ENCODE measurements at regions not wholly inside any gene's neighbourhood (a gene's known extent, or its start where the extent isn't known, plus 50 kb on each side); places are given as distances from the start of the nearest gene placed in this dataset.

- Mint-ChIP-seq H3K4me3 (ENCODE audit: low read depth, unreplicated experiment) (no peak overlapping the region), H3K36me3 (ENCODE audit: insufficient read depth, unreplicated experiment) (no peaks in the 10 kb centered on the region), H3K4me1 (ENCODE audit: low read depth, unreplicated experiment) (peaks cover 18% of the 10 kb centered on the region), H3K27me3 (ENCODE audit: unreplicated experiment) (no peaks in the 10 kb centered on the region), H3K27ac (ENCODE audit: unreplicated experiment) (no peak overlapping the region), H3K9me3 (ENCODE audit: low read depth, unreplicated experiment) (no peaks in the 10 kb centered on the region)
- BruUV-seq (replicated peaks): no TSS peak
- TF ChIP-seq, protein P1, sequence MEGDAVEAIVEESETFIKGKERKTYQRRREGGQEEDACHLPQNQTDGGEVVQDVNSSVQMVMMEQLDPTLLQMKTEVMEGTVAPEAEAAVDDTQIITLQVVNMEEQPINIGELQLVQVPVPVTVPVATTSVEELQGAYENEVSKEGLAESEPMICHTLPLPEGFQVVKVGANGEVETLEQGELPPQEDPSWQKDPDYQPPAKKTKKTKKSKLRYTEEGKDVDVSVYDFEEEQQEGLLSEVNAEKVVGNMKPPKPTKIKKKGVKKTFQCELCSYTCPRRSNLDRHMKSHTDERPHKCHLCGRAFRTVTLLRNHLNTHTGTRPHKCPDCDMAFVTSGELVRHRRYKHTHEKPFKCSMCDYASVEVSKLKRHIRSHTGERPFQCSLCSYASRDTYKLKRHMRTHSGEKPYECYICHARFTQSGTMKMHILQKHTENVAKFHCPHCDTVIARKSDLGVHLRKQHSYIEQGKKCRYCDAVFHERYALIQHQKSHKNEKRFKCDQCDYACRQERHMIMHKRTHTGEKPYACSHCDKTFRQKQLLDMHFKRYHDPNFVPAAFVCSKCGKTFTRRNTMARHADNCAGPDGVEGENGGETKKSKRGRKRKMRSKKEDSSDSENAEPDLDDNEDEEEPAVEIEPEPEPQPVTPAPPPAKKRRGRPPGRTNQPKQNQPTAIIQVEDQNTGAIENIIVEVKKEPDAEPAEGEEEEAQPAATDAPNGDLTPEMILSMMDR (IDR thresholded peaks at IDR 0.05; ENCODE audit: unreplicated experiment): no peak
- intact Hi-C loops (cut with micrococcal nuclease; ENCODE audit: unreplicated experiment): loop anchor here (10.0 kb wide), 1 partner anchor 146 kb away; no protein-coding TSS in a partner anchor
- CTCF ChIA-PET: interaction anchor here (1.4 kb wide), 1 partner anchor 8 kb away, joined by 3 read pairs; no protein-coding TSS in a partner anchor
- DNase-seq: no peak
Measured at GRCh38 chr12:98228683-98229539, 286.5 kb upstream of the TMPO start.

GRCh38 chr12:98229540-98229924, 285.9 kb upstream of the TMPO start:
- intact Hi-C loops (cut with micrococcal nuclease; ENCODE audit: unreplicated experiment): loop anchor here (10.0 kb wide), 1 partner anchor 145 kb away; no protein-coding TSS in a partner anchor
- Mint-ChIP-seq H3K36me3 (ENCODE audit: insufficient read depth, unreplicated experiment) (no peaks in the 10 kb centered on the region), H3K4me1 (ENCODE audit: low read depth, unreplicated experiment) (peaks cover 15% of the 10 kb centered on the region), H3K4me3 (ENCODE audit: low read depth, unreplicated experiment) (no peak overlapping the region), H3K9me3 (ENCODE audit: low read depth, unreplicated experiment) (no peaks in the 10 kb centered on the region), H3K27ac (ENCODE audit: unreplicated experiment) (no peak overlapping the region), H3K27me3 (ENCODE audit: unreplicated experiment) (no peaks in the 10 kb centered on the region)
- TF ChIP-seq, protein P1 (IDR thresholded peaks at IDR 0.05; ENCODE audit: unreplicated experiment): no peak
- no TSS peak for BruUV-seq (replicated peaks)
- DNase-seq: no peak
- CTCF ChIA-PET: interaction anchor here (1.4 kb wide), 1 partner anchor 9 kb away, joined by 3 read pairs; no protein-coding TSS in a partner anchor

DNA sequence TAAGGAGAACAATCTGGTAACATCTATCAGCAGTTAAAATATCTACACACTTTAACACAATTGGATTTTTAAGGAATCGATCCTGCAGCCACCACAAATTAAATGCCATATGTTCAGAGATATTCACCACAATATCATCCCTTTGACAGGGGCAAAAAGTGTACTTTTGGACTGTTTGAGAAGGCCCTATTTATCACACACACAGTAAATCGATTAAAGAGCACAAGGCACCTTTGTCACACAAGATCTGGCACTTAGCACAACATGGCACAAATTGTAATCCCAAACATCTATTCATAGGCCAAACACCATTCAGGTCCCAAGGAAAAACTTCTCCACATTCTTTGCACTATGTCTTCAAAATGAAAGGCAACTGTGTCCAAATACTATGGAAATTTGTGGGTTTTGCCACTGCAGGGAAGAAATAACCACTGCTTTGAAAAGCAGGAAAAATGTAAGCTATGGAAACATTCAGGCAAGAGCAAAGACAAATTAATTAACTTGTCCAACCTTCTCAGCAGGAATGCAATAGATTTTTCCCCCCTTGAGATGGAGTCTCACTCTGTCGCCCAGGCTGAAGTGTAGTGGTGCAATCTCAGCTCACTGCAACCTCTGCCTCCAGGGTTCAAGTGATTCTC, 282.5 kb upstream of the TMPO start:
- CTCF ChIA-PET: interaction anchor here (0.6 kb wide), 1 partner anchor 379 kb away, joined by 5 read pairs; no protein-coding TSS in a partner anchor

DNA sequence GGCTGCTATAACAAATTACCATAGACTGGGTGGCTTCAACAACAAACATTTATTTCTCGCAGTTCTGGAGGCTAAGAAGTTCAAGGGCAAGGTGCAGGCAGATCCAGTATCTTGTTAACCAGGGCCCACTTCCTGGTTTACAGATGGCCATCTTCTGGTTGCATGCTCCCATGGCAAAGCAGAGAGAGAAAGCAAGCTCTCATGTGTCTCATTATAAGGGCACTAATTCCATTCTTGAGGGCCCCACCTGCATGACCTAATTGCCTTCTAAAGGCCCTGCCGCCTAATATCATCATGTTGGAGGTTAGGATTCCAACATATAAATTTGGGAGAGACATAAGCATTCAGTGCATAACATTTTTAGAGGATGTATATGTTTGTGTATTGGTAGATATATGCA, 280.1 kb upstream of the TMPO start:
- CTCF ChIA-PET: interaction anchor here (0.7 kb wide), 1 partner anchor 561 kb away, joined by 14 read pairs; no protein-coding TSS in a partner anchor
- intact Hi-C loops (cut with micrococcal nuclease; ENCODE audit: unreplicated experiment): no loop called here
- TF ChIP-seq, protein P1 (IDR thresholded peaks at IDR 0.05; ENCODE audit: unreplicated experiment): no peak
- DNase-seq: no peak
- no peak overlapping the region for H3K4me3 Mint-ChIP-seq (ENCODE audit: low read depth, unreplicated experiment)
- H3K36me3 Mint-ChIP-seq (ENCODE audit: insufficient read depth, unreplicated experiment): no peaks in the 10 kb centered on the region
- no TSS peak for BruUV-seq (replicated peaks)
- H3K27me3 Mint-ChIP-seq (ENCODE audit: unreplicated experiment): no peaks in the 10 kb centered on the region
- H3K27ac Mint-ChIP-seq (ENCODE audit: unreplicated experiment): no peak overlapping the region
- H3K9me3 Mint-ChIP-seq (ENCODE audit: low read depth, unreplicated experiment): no peaks in the 10 kb centered on the region
- H3K4me1 Mint-ChIP-seq (ENCODE audit: low read depth, unreplicated experiment): peaks cover 9% of the 10 kb centered on the region

More for the DNA sequence above, 282.5 kb upstream of the TMPO start:
- Mint-ChIP-seq H3K27me3 (ENCODE audit: unreplicated experiment) (no peaks in the 10 kb centered on the region), H3K4me3 (ENCODE audit: low read depth, unreplicated experiment) (no peak overlapping the region), H3K9me3 (ENCODE audit: low read depth, unreplicated experiment) (no peaks in the 10 kb centered on the region), H3K4me1 (ENCODE audit: low read depth, unreplicated experiment) (peaks cover 9% of the 10 kb centered on the region), H3K36me3 (ENCODE audit: insufficient read depth, unreplicated experiment) (no peaks in the 10 kb centered on the region), H3K27ac (ENCODE audit: unreplicated experiment) (no peak overlapping the region)
- no peak for DNase-seq
- intact Hi-C loops (cut with micrococcal nuclease; ENCODE audit: unreplicated experiment): no loop called here
- no TSS peak for BruUV-seq (replicated peaks)
- TF ChIP-seq, protein P1 (IDR thresholded peaks at IDR 0.05; ENCODE audit: unreplicated experiment): no peak
